Neural progenitor cell (in vitro differentiated cells): ENCODE measurements at regions not wholly inside any gene's neighbourhood (a gene's known extent, or its start where the extent isn't known, plus 50 kb on each side); places are given as distances from the start of the nearest gene placed in this dataset.

Experiments
- EZH2 ChIP-seq: fragments of 200-600 bp; sonication (generic); IDR thresholded peaks from 2 replicates; pipeline ENCODE4 v1.6.1; 2017; ENCODE audit warnings: antibody characterized with exemption, mild to moderate bottlenecking, moderate library complexity
- EZH2phosphoT487 ChIP-seq: fragments of 200-600 bp; sonication (generic); IDR thresholded peaks from 2 replicates; pipeline ENCODE4 v1.6.1; 2017; ENCODE audit warnings: antibody characterized with exemption
- TF ChIP-seq, protein P1 (sequence below): fragments of 200-600 bp; sonication (generic); IDR thresholded peaks from 2 replicates; pipeline ENCODE4 v1.5.1; 2017; ENCODE audit warnings: antibody characterized with exemption, mild to moderate bottlenecking

DNA sequence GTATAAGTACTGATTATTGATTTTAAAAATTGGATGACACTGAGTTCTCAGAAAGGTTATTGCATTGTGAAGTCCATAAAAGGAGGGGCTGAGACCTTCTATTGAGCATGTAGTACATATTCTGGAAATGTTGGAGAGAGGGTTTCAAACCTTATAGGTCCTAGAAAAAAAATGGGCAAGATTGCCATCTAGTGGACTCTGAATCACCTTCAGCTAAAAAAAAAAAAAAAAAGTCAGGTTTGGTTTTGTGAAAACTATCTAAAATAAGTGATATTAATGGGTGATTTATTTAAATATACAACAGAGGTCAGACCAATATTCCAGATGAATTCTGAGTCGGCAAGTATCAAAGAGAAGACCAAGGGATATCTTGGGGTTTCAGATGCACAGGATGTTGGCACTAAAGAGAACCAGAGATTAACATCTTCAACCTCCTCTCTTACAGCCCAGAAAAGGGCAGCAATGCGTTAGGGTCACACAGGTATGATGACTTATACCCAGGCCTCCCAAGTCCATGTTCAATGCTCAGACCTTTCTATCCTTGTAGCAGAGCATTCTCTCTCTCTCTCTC, 109.8 kb upstream of the NMUR2 start:
- TF ChIP-seq, protein P1, sequence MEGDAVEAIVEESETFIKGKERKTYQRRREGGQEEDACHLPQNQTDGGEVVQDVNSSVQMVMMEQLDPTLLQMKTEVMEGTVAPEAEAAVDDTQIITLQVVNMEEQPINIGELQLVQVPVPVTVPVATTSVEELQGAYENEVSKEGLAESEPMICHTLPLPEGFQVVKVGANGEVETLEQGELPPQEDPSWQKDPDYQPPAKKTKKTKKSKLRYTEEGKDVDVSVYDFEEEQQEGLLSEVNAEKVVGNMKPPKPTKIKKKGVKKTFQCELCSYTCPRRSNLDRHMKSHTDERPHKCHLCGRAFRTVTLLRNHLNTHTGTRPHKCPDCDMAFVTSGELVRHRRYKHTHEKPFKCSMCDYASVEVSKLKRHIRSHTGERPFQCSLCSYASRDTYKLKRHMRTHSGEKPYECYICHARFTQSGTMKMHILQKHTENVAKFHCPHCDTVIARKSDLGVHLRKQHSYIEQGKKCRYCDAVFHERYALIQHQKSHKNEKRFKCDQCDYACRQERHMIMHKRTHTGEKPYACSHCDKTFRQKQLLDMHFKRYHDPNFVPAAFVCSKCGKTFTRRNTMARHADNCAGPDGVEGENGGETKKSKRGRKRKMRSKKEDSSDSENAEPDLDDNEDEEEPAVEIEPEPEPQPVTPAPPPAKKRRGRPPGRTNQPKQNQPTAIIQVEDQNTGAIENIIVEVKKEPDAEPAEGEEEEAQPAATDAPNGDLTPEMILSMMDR, result peak; percentile 70
- no peak for TF ChIP-seq EZH2phosphoT487
- TF ChIP-seq EZH2, result no peak
